ENCODE measurements at regions not wholly inside any gene's neighbourhood (a gene's known extent, or its start where the extent isn't known, plus 50 kb on each side); places are given as distances from the start of the nearest gene placed in this dataset.

- no peak for TF ChIP-seq YY1 (IDR thresholded peaks at IDR 0.05; ENCODE audit: insufficient read depth, insufficient read length)
- TF ChIP-seq SUZ12 (IDR thresholded peaks at IDR 0.05; ENCODE audit: extremely low read depth, insufficient read depth, insufficient read length), result no peak
Observed at GRCh38 chr13:65710514-65710913, 1519.6 kb downstream of the PCDH9 start.
